ENCODE measurements at regions not wholly inside any gene's neighbourhood (a gene's known extent, or its start where the extent isn't known, plus 50 kb on each side); places are given as distances from the start of the nearest gene placed in this dataset.

GRCh38 chr5:31137676-31138075 lies 55.8 kb upstream of the CDH6 start:
- DNase-seq (ENCODE audit: low read depth), result no peak
- TF ChIP-seq, protein P1, sequence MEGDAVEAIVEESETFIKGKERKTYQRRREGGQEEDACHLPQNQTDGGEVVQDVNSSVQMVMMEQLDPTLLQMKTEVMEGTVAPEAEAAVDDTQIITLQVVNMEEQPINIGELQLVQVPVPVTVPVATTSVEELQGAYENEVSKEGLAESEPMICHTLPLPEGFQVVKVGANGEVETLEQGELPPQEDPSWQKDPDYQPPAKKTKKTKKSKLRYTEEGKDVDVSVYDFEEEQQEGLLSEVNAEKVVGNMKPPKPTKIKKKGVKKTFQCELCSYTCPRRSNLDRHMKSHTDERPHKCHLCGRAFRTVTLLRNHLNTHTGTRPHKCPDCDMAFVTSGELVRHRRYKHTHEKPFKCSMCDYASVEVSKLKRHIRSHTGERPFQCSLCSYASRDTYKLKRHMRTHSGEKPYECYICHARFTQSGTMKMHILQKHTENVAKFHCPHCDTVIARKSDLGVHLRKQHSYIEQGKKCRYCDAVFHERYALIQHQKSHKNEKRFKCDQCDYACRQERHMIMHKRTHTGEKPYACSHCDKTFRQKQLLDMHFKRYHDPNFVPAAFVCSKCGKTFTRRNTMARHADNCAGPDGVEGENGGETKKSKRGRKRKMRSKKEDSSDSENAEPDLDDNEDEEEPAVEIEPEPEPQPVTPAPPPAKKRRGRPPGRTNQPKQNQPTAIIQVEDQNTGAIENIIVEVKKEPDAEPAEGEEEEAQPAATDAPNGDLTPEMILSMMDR (IDR thresholded peaks at IDR 0.05; ENCODE audit: low read length, missing control alignments), result no peak
- H3K4me3 ChIP-seq (replicated peaks; ENCODE audit: low read depth, low read length), result no peak overlapping the region

DNA sequence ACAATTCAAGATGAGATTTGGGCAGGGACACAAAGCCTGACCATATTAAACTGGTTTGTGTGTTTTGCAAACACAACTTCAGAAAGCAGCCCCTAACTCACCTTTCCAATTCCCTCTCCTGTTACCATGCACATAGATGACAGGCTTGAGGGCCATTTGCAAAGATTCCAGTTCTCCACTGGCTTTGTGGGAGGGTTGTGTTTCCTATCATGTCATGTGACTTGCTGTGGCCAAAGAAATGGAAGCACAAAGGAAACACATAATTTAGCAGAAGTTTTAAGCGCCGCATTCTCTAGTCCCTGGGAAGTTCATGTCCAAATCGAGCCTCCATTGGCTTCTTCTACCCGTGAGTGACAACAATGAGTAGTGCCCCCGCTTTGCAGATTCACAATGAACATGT lies 57.9 kb upstream of the CDH6 start:
- no peak overlapping the region for H3K4me3 ChIP-seq (replicated peaks; ENCODE audit: low read depth, low read length)
- DNase-seq (ENCODE audit: low read depth), result no peak
- TF ChIP-seq, protein P1 (IDR thresholded peaks at IDR 0.05; ENCODE audit: low read length, missing control alignments), result no peak

DNA sequence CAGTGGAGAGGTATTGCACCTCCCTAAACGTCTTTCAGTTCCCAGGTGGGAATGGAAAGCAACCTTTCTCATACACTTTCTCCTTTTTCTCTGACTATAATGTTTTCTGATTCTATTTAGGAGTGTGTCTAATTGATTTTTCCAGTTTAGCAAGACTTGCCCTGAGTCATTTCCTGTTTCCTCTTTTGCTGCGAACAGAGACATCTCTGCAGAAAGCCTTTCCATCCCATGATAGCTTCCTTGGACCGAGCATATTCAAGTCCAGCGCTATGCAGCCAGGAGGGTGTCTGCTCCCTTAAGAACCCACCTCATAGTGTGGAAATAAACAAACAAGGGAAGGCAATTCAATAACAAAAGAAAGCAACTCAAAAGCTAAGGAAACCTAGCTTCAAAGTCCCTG lies 60.0 kb upstream of the CDH6 start:
- DNase-seq (ENCODE audit: low read depth), result peak; percentile 69
- no peak overlapping the region for H3K4me3 ChIP-seq (replicated peaks; ENCODE audit: low read depth, low read length)
- TF ChIP-seq, protein P1 (IDR thresholded peaks at IDR 0.05; ENCODE audit: low read length, missing control alignments), result no peak

- TF ChIP-seq, protein P1 (IDR thresholded peaks at IDR 0.05; ENCODE audit: low read length, missing control alignments), result no peak
- H3K4me3 ChIP-seq (replicated peaks; ENCODE audit: low read depth, low read length), result no peak overlapping the region
- DNase-seq (ENCODE audit: low read depth), result no peak
Observed at GRCh38 chr5:31131381-31131891, 62.0 kb upstream of the CDH6 start.

GRCh38 chr5:31130676-31131075 lies 62.8 kb upstream of the CDH6 start:
- H3K4me3 ChIP-seq (replicated peaks; ENCODE audit: low read depth, low read length), result no peak overlapping the region
- DNase-seq (ENCODE audit: low read depth), result no peak
- TF ChIP-seq, protein P1 (IDR thresholded peaks at IDR 0.05; ENCODE audit: low read length, missing control alignments), result no peak

DNA sequence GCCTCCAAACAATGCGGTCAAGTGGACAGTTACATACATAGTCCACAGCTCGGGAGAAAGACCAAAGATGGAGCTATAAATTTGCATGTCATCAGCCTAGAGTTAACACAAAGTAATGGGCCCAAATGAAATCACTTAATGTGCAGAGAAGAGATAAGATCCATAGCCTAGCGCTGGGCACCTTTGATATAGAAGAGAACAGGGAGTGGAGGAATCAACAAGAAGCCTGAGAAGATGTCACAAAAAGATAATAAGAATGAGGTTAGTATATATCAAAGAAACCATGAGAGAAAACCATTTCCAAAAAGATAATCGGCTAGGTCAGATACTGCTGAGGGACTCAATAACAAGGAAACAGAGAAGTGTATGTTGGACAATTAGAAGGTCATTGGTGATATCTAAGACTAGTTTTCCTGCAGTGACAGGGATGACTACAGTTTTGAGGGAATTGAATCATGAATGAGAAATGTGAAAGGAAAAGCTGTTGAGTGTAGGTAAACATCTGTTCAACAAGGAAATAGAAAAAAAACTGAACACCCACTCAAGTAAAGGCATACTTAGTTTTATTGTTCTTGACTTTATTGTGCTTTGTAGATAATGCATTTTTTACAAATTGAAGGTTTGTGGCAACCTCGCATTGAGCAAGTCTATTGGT lies 68.7 kb upstream of the CDH6 start:
- TF ChIP-seq, protein P1 (IDR thresholded peaks at IDR 0.05; ENCODE audit: low read length, missing control alignments), result no peak
- no peak for DNase-seq (ENCODE audit: low read depth)
- no peak overlapping the region for H3K4me3 ChIP-seq (replicated peaks; ENCODE audit: low read depth, low read length)

GRCh38 chr5:31124026-31124425 lies 69.5 kb upstream of the CDH6 start:
- no peak for DNase-seq (ENCODE audit: low read depth)
- TF ChIP-seq, protein P1 (IDR thresholded peaks at IDR 0.05; ENCODE audit: low read length, missing control alignments), result no peak
- no peak overlapping the region for H3K4me3 ChIP-seq (replicated peaks; ENCODE audit: low read depth, low read length)

Measured in fibroblast of pulmonary artery (primary cell).